Neural cell (in vitro differentiated cells): ENCODE measurements at regions not wholly inside any gene's neighbourhood (a gene's known extent, or its start where the extent isn't known, plus 50 kb on each side); places are given as distances from the start of the nearest gene placed in this dataset.

Experiments
- CTCF ChIP-seq: fragments of 450-650 bp; IDR thresholded peaks from 2 replicates; pipeline ENCODE4 v1.5.1; 2014; ENCODE audit warnings: antibody characterized with exemption, mild to moderate bottlenecking, moderate library complexity; ENCODE audit not compliant: poor library complexity, severe bottlenecking
- MXI1 ChIP-seq: fragments of 450-650 bp; conservative IDR thresholded peaks from 2 replicates; pipeline ENCODE4 v1.6.1; 2014; ENCODE audit warnings: antibody characterized with exemption, mild to moderate bottlenecking; ENCODE audit not compliant: poor library complexity, severe bottlenecking
- POLR2AphosphoS5 ChIP-seq: IDR thresholded peaks from 2 replicates; pipeline ENCODE4 v1.6.1; 2012

DNA sequence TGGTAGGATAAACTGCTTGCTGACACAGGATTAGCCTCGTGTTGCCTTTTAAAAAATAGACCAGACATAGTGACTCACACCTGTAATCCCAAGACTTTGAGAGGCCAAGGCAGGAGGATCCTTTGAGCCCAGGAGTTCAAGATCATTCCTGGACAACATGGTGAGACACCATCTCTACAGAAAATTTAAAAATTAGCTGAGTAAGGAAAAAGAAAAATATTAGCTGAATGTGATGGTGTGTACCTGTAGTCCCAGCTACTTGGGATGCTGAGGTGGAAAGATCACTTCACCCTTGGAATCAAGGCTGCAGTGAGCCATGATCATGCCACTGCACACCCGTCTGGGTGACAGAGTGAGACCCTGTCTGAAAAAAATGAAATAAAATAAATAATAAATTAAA, 82.0 kb downstream of the ETS2 start:
- TF ChIP-seq CTCF, result no peak
- TF ChIP-seq POLR2AphosphoS5, result no peak
- no peak for TF ChIP-seq MXI1
